Activated T-cell treated with anti-CD3 and anti-CD28 coated beads, Interleukin-2, amount 50 U/mL, for 72 hours (primary cell): ENCODE measurements at regions not wholly inside any gene's neighbourhood (a gene's known extent, or its start where the extent isn't known, plus 50 kb on each side); places are given as distances from the start of the nearest gene placed in this dataset.

Experiments used
- ATAC-seq, 2 donors: fragments of 150-1000 bp; cut with Tn5 transposase; replicated peaks in 1 of 2; 2 replicates each; pipeline ENCODE4 v1.10.0; 2021; ENCODE audit warnings: moderate library complexity in 2 of 2, mild to moderate bottlenecking in 1 of 2
- DNase-seq, 2 donors: peaks; one replicate each; pipeline ENCODE4 v3.0.0; 2021 to 2022; ENCODE audit warnings: mixed read lengths in 1 of 2
- H3K27ac Mint-ChIP-seq: one replicate; pipeline ENCODE4 v1.8.0; 2022; ENCODE audit warnings: mild to moderate bottlenecking, moderate library complexity, mixed read lengths
- H3K27me3 Mint-ChIP-seq: one replicate; pipeline ENCODE4 v1.8.0; 2022; ENCODE audit warnings: low read depth, mixed read lengths
- H3K36me3 Mint-ChIP-seq, 2 donors: one replicate each; pipeline ENCODE4 v1.8.0; 2022; ENCODE audit warnings: mixed read lengths in 2 of 2, mild to moderate bottlenecking in 1 of 2; ENCODE audit not compliant: insufficient read depth in 2 of 2
- H3K4me1 Mint-ChIP-seq: one replicate; pipeline ENCODE4 v1.8.0; 2022; ENCODE audit warnings: low read depth, mixed read lengths
- H3K4me3 Mint-ChIP-seq, 2 donors: one replicate each; pipeline ENCODE4 v1.8.0; 2022; ENCODE audit warnings: mild to moderate bottlenecking in 2 of 2, mixed read lengths in 2 of 2, moderate library complexity in 2 of 2
- H3K9me3 Mint-ChIP-seq, 2 donors: one replicate each; pipeline ENCODE4 v1.8.0; 2022; ENCODE audit warnings: mixed read lengths in 2 of 2

DNA sequence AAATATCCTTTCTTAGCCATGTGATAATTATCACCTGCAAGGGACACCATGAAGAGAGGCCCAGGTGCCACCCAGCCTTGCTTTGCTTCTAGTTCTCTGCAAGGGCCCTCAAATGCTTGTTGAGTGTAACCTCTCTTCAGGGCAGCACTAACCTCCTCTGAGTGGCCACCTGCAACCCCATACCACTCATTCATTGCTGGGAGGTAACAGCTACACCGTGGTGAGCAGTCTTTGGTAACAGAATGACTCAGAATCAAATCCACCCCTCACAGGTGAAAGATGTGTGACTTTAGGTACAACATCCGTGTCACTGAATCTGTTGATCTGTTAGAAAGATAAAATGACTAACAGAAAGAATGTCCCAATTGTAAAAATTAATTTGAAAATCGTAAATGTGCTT, 365.1 kb upstream of the TRPC7 start:
- H3K27ac Mint-ChIP-seq = no peak overlapping the region
- H3K27me3 Mint-ChIP-seq = no peaks in the 10 kb centered on the region
- peaks cover 0 to 1% of the 10 kb centered on the region in 2 donors for H3K36me3 Mint-ChIP-seq
- H3K4me1 Mint-ChIP-seq = no peaks in the 10 kb centered on the region
- no peak overlapping the region for H3K4me3 Mint-ChIP-seq
- H3K9me3 Mint-ChIP-seq = peaks cover 0 to 1% of the 10 kb centered on the region in 2 donors
- ATAC-seq = peak in 1 of 2 donors; percentile 23
- no peak for DNase-seq

DNA sequence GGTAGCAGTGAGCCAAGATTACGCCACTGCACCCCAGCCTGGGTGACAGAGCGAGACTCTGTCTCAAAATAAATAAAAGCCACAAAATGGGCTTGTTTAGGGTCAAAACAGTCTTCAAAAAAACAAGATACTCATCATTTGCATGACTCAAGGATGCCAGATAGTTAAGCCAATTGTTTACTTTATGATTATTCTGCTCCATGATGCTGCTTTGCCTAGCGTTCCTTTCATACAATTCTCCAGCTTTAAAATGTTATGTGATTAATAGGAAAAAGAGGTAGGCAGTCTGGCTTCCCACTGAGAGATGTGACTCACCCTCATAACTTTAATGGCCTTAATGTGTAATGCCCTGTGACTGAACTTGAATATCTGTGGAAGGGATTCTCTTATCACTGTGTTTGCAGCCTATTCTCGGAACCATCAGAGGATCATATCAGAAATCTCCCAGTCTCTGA, 364.6 kb upstream of the TRPC7 start:
- Mint-ChIP-seq H3K27me3 (no peaks in the 10 kb centered on the region), H3K36me3 (peaks cover 0 to 1% of the 10 kb centered on the region in 2 donors), H3K4me3 (no peak overlapping the region), H3K27ac (no peak overlapping the region), H3K9me3 (peaks cover 0 to 1% of the 10 kb centered on the region in 2 donors), H3K4me1 (no peaks in the 10 kb centered on the region)
- no peak for ATAC-seq
- DNase-seq = no peak

DNA sequence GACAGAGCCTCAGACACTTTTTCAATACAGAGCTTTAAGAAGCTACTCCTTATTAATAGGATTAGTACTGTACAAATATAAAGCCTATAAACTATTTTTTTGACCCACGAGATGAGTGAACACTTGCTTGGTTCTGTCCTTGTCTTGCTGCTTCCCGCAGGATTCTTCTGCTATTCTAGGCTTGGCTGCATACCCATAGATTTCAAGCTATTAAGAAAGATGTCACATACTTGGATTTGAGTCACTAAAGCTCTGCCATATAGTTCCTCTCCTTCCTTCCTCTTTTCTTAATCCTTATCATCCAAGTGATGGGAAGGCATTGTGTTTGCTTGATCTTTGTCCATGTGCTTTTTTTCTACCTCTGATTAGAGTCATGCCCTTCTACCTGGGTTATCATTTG, 361.2 kb upstream of the TRPC7 start:
- Mint-ChIP-seq H3K27ac (no peak overlapping the region), H3K9me3 (peaks cover 0 to 1% of the 10 kb centered on the region in 2 donors), H3K27me3 (no peaks in the 10 kb centered on the region), H3K36me3 (peaks cover 0 to 1% of the 10 kb centered on the region in 2 donors), H3K4me1 (no peaks in the 10 kb centered on the region), H3K4me3 (no peak overlapping the region)
- DNase-seq (no peak), ATAC-seq (no peak)

DNA sequence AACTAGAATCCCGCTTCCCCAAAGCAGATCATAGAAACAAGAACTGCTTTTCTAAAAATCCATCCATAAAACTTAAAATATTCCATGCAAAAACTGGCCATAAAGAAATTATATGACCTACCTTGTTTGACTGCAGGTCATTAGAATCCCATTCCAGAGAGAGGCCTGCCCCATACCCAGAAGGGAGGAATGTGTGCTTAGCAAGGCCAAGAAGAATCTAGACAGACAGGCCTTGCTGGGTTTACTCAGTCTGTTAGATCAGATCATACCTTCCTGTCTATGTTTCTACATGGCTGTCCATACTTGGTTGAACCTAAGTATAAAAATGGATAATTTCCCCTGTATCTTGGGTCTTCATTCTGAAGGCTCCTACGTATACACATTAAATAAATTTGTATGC, 358.8 kb upstream of the TRPC7 start:
- DNase-seq (no peak), ATAC-seq (no peak)
- Mint-ChIP-seq H3K27me3 (no peaks in the 10 kb centered on the region), H3K9me3 (no peaks in the 10 kb centered on the region), H3K27ac (no peak overlapping the region), H3K36me3 (peaks cover 0 to 1% of the 10 kb centered on the region in 2 donors), H3K4me3 (no peak overlapping the region), H3K4me1 (no peaks in the 10 kb centered on the region)

DNA sequence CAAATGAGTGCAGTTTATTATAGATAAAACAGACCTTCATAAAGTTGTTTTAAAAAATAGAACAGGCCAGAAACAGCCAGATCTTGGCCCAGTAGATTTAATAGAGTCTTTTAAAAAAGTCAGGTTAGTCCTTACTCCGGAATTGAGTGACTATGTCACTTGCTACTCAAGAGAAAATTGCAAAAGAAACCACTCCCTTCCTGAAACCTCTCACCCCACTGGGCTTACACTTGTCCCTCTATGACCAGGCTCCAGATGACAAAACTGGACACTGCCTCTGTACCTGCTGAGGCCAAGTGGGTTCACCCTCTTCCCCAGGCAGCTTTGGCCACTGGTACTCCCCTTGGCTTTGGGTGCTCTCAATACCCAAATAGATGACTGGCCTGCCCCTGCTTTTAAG, 357.2 kb upstream of the TRPC7 start:
- H3K4me3 Mint-ChIP-seq = no peak overlapping the region
- no peaks in the 10 kb centered on the region for H3K4me1 Mint-ChIP-seq
- no peaks in the 10 kb centered on the region for H3K9me3 Mint-ChIP-seq
- DNase-seq (no peak), ATAC-seq (no peak)
- no peaks in the 10 kb centered on the region for H3K36me3 Mint-ChIP-seq
- no peak overlapping the region for H3K27ac Mint-ChIP-seq
- no peaks in the 10 kb centered on the region for H3K27me3 Mint-ChIP-seq

DNA sequence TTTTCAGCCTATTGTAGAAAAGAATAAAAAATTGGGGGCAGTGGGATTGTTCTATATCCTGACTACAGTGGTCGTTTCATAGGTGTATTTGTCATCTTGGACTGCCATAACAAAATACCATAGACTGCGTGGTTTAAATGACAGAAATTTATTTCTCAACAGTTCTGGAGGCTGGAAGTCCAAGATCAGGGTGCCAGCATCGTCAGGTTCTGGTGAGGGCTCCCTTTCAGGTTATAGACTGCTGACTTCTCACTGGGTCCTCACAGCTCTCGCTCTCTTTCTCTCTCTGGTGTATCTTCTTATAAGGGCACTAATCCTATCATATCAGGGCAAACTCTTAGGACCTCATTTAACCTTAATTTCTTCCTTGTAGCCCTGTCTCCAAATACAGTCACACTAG, 356.7 kb upstream of the TRPC7 start:
- DNase-seq = no peak
- no peaks in the 10 kb centered on the region for H3K9me3 Mint-ChIP-seq
- H3K27me3 Mint-ChIP-seq = no peaks in the 10 kb centered on the region
- no peaks in the 10 kb centered on the region for H3K36me3 Mint-ChIP-seq
- no peak for ATAC-seq
- no peak overlapping the region for H3K27ac Mint-ChIP-seq
- H3K4me1 Mint-ChIP-seq = no peaks in the 10 kb centered on the region
- H3K4me3 Mint-ChIP-seq = no peak overlapping the region

DNA sequence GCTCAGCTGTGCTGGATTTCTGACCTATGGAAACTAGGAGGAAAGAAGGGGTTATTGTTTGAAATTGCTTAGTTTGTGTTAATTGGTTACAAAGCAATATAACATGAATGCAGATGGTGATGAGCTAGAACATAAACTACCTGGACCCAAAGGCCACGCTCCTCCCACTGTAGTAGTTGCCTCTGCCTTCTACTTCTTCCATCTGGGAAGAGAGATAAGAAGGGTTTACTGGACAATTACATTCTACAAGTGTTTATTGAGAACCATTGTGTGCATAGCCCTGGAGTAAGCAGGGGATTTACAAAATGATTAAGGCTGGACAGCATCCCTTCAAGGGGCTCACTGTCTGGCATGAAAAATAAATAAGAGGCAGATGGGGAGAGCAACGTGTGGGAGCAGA, 355.3 kb upstream of the TRPC7 start:
- H3K9me3 Mint-ChIP-seq = no peaks in the 10 kb centered on the region
- no peaks in the 10 kb centered on the region for H3K36me3 Mint-ChIP-seq
- ATAC-seq (no peak), DNase-seq (no peak)
- no peaks in the 10 kb centered on the region for H3K27me3 Mint-ChIP-seq
- H3K4me3 Mint-ChIP-seq = no peak overlapping the region
- no peaks in the 10 kb centered on the region for H3K4me1 Mint-ChIP-seq
- no peak overlapping the region for H3K27ac Mint-ChIP-seq

DNA sequence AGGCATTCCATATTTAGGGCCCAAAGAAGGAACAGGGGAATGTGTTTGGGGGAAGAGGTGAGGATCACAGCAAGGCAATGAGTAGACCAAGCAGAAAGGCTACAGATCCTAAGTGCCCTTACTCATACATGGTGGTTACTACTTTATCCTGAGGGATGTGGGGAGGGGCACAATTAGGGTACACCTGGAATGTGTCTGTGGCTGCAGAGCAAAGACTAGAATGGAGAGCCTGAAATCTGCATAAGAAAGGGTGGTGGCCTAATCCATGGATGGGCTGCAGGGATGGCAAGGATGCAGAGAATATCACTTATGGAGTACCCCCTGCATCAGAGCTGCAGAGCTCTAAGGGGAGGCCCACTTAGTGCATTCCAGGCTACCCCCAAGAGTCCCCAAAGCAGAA, 352.6 kb upstream of the TRPC7 start:
- H3K4me1 Mint-ChIP-seq = no peaks in the 10 kb centered on the region
- no peaks in the 10 kb centered on the region for H3K36me3 Mint-ChIP-seq
- DNase-seq (no peak), ATAC-seq (no peak)
- no peaks in the 10 kb centered on the region for H3K27me3 Mint-ChIP-seq
- no peak overlapping the region for H3K27ac Mint-ChIP-seq
- no peak overlapping the region for H3K4me3 Mint-ChIP-seq
- H3K9me3 Mint-ChIP-seq = no peaks in the 10 kb centered on the region

DNA sequence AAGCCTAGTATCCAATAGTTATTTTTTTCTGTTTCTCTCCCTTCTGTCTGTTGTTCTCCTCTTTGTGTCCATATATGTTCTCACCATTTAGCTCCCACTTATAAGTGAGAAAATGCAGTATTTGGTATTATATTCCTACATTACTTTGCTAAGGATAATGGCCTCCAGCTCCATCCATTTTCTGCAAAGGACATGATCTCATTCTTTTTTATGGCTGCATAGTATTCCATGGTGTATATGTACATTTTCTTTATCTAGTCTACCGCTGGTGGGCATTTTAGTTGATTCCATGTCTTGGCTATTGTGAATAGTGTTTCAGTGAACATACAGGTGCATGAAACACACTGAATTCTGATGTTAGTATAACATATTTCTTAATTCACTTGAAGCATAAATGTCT, 348.9 kb upstream of the TRPC7 start:
- H3K4me1 Mint-ChIP-seq = no peaks in the 10 kb centered on the region
- no peak overlapping the region for H3K4me3 Mint-ChIP-seq
- no peaks in the 10 kb centered on the region for H3K9me3 Mint-ChIP-seq

DNA sequence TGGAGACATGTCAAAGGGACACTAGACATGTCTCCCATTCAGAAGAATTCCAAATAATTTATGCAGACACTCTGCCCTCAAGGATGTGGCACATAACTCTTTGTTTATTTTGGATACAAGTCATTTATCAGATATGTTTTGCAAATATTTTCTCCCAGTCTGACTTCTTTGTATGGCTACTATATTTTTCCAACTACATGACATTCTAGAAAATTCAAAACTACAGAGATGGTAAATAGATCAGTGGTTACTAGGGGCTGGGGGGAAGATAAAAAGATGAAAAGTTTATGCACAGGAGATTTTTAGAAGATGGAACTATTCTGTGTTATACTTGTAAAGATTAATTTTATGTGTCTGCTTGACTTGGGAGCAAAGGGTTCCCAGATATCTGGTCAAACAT, 347.3 kb upstream of the TRPC7 start:
- no peak overlapping the region for H3K4me3 Mint-ChIP-seq
- no peaks in the 10 kb centered on the region for H3K27me3 Mint-ChIP-seq
- H3K27ac Mint-ChIP-seq = no peak overlapping the region
- DNase-seq (no peak), ATAC-seq (no peak)
- no peaks in the 10 kb centered on the region for H3K36me3 Mint-ChIP-seq
- no peaks in the 10 kb centered on the region for H3K4me1 Mint-ChIP-seq
- H3K9me3 Mint-ChIP-seq = no peaks in the 10 kb centered on the region

More for the DNA sequence above, 348.9 kb upstream of the TRPC7 start:
- DNase-seq (no peak), ATAC-seq (no peak)
- H3K27me3 Mint-ChIP-seq = no peaks in the 10 kb centered on the region
- no peak overlapping the region for H3K27ac Mint-ChIP-seq
- no peaks in the 10 kb centered on the region for H3K36me3 Mint-ChIP-seq

DNA sequence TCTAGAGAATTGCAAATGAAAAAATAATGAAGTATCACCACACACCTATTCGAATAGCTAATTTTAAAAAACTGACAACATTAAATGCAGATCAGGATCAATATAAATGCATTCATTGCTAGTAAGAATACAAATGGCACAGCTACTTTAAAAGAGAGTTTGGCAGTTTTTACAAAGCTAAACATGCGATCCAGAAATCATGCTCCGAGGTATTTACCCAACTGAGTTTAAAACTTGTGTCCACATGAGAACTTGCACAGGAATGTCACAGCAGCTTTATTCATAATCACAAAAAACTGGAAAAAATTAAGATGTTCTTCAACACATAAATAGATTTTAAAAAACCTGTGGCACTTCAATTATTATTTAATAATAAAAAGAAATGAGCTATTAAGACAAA, 345.5 kb upstream of the TRPC7 start:
- H3K36me3 Mint-ChIP-seq = no peaks in the 10 kb centered on the region
- no peaks in the 10 kb centered on the region for H3K4me1 Mint-ChIP-seq
- no peak overlapping the region for H3K27ac Mint-ChIP-seq
- H3K27me3 Mint-ChIP-seq = no peaks in the 10 kb centered on the region
- no peak overlapping the region for H3K4me3 Mint-ChIP-seq
- DNase-seq = no peak
- peaks cover 0 to 2% of the 10 kb centered on the region in 2 donors for H3K9me3 Mint-ChIP-seq
- ATAC-seq = no peak

DNA sequence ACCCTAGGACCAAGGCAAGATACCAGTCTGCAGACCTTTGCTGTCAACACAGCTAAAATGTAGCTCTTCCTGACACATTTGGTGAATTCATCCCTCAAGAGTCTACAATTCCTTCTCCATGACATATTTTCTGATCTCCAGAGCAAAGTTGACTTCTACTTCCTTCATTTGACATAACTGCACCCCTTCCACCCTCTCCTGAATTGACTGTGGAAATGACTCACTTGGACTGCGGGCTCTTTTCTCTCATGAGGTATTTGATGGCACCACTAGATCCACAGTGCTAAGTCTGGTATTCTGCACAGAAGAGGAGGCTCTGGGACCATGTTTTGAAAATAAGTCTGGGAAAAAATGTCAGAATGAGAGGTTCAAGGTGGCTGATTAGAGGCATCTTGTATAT, 338.4 kb upstream of the TRPC7 start:
- ATAC-seq = no peak
- no peak for DNase-seq
- Mint-ChIP-seq H3K4me3 (no peak overlapping the region), H3K4me1 (no peaks in the 10 kb centered on the region), H3K27me3 (no peaks in the 10 kb centered on the region), H3K36me3 (no peaks in the 10 kb centered on the region), H3K9me3 (peaks cover 0 to 2% of the 10 kb centered on the region in 2 donors), H3K27ac (no peak overlapping the region)

DNA sequence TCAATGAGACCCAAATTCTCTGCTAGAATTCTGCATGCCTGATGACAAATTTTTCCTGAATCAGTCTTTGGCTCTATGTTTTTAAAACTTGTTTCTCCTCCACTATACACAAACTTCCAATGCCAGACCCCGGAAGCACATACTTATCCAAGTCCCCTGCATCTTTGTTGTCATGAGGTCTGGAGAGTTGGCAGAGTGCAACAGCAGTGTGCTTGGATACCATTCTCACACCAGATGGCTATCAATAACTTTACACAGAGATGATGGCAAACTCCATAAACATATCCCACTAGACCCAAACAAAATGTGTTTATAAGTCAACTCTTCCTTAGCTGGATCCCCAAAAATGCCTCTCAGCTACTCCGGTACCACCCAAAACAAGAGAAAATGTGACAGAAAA, 337.7 kb upstream of the TRPC7 start:
- Mint-ChIP-seq H3K9me3 (peaks cover 0 to 2% of the 10 kb centered on the region in 2 donors), H3K4me1 (no peaks in the 10 kb centered on the region), H3K27me3 (no peaks in the 10 kb centered on the region), H3K36me3 (no peaks in the 10 kb centered on the region), H3K4me3 (no peak overlapping the region), H3K27ac (no peak overlapping the region)
- no peak for DNase-seq
- no peak for ATAC-seq

DNA sequence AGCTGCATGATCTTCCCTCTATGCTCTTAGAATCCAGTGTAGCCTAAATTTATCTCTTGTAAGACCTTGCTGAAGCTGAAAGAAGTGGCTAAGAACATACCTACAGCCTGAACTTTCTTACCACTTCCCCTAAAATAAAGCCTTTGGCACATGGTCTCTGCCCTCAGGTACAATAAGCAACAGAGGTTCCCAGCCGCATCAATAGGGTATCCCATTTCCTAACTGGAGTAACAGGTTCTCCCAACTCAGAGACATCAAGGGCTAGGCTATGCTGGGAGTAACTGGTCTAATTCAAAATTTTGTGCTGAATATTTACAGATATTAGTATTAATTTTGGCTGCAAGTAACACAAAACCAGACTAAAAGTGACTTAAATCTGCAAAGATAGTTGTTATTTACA, 335.8 kb upstream of the TRPC7 start:
- ATAC-seq (no peak), DNase-seq (no peak)
- no peaks in the 10 kb centered on the region for H3K36me3 Mint-ChIP-seq
- H3K27me3 Mint-ChIP-seq = no peaks in the 10 kb centered on the region
- no peaks in the 10 kb centered on the region for H3K4me1 Mint-ChIP-seq
- no peak overlapping the region for H3K27ac Mint-ChIP-seq
- H3K4me3 Mint-ChIP-seq = no peak overlapping the region
- no peaks in the 10 kb centered on the region for H3K9me3 Mint-ChIP-seq
